Gastroesophageal sphincter (tissue), 4 donors: ENCODE measurements at regions not wholly inside any gene's neighbourhood (a gene's known extent, or its start where the extent isn't known, plus 50 kb on each side); places are given as distances from the start of the nearest gene placed in this dataset.

ENCODE experiments used
- ATAC-seq: fragments of 150-250 bp; one replicate; pipeline ENCODE4 v1.9.1; 2016; ENCODE audit warnings: mild to moderate bottlenecking, moderate library complexity
- H3K27ac ChIP-seq, 4 donors: fragments of 200-600 bp; sonication (generic) in 3 of 4; 1 replicate in 3 of 4; 2 replicates in 1 of 4; pipeline ENCODE4 v1.5.1; 2016 to 2019
- H3K27me3 ChIP-seq: fragments of 200-600 bp; sonication (generic); one replicate; pipeline ENCODE4 v1.5.1; 2019
- H3K36me3 ChIP-seq, 2 donors: fragments of 200-600 bp; sonication (generic); one replicate each; pipeline ENCODE4 v1.5.1; 2019; ENCODE audit warnings: control low read depth in 1 of 2
- H3K4me1 ChIP-seq, 3 donors: fragments of 200-600 bp; sonication (generic); 1 replicate in 2 of 3; 2 replicates in 1 of 3; pipeline ENCODE4 v1.5.1; 2016 to 2019; ENCODE audit warnings: control low read depth in 2 of 3
- H3K4me3 ChIP-seq, 2 donors: fragments of 200-600 bp; sonication (generic); one replicate each; pipeline ENCODE4 v1.5.1; 2019; ENCODE audit warnings: mild to moderate bottlenecking in 1 of 2, moderate library complexity in 1 of 2
- H3K9me3 ChIP-seq, 3 donors: fragments of 200-600 bp; sonication (generic); one replicate each; pipeline ENCODE4 v1.5.1; 2017 to 2019; ENCODE audit warnings: control low read depth in 2 of 3
- EP300 ChIP-seq: sonication (generic); formaldehyde crosslinking; IDR thresholded peaks from one replicate; pipeline ENCODE4 v1.6.1; 2017; ENCODE audit warnings: antibody characterized with exemption, mild to moderate bottlenecking
- POLR2A ChIP-seq, 2 donors: fragments of 450-650 bp; IDR thresholded peaks; one replicate each; pipeline ENCODE4 v1.6.1; 2017; ENCODE audit warnings: antibody characterized with exemption in 2 of 2, mild to moderate bottlenecking in 2 of 2, moderate library complexity in 1 of 2
- POLR2AphosphoS5 ChIP-seq: sonication (generic); formaldehyde crosslinking; IDR thresholded peaks from one replicate; pipeline ENCODE4 v1.6.1; 2017; ENCODE audit warnings: antibody characterized with exemption
- WGBS, 2 donors: methylation state at CpG; one replicate each; pipeline ENCODE4 v1.1.5; 2018; ENCODE audit warnings: low coverage in 1 of 2; 5-methylcytosine and 5-hydroxymethylcytosine counted together
- TF ChIP-seq, protein P1 (sequence below), 4 experiments: fragments of 200-600 bp in 2 of 4; fragments of 450-650 bp in 2 of 4; sonication (generic) in 1 of 4; IDR thresholded peaks; one replicate each; pipeline ENCODE4 v1.5.1; 2017 to 2019; ENCODE audit warnings: antibody characterized with exemption in 4 of 4, mild to moderate bottlenecking in 2 of 4, moderate library complexity in 2 of 4

DNA sequence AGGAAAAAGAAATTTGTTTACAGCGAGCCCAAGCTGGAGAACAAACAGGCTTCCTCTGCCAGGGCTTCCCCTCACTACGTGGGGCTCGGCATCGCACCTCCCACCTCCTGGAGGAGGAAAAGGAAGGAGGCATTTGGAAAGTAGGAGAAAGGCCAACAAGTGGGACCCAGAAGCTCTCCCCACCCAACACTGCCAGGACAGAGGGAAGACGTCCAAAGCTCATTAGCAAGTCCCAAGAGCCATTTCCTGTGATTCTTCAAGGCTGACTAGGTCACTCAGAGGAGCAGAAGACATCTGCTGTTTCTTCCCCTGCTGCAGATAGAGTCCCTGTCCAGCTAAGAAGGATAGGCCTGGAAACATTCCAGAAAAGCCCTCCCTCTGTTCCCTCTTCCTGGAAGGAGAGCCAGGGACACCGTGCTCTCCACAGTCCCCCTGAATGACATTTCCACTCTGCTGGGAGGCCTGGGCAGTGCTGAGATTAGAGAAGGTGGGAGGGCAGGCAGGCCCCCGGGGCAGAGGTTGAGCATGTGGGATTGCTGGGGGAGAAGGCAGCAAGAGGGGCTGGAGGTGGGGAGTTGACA, 57.0 kb upstream of the NEURL1B start:
- peak; percentile 76 for ATAC-seq
- Histone ChIP-seq H3K4me3 (no peak overlapping the region), H3K27ac (peak overlapping the region in 3 of 4 donors; percentile 78 to 82 (median 78)), H3K4me1 (peaks cover 0 to 47% (median 12%) of the 10 kb centered on the region in 3 donors), H3K9me3 (no peaks in the 10 kb centered on the region), H3K27me3 (no peaks in the 10 kb centered on the region), H3K36me3 (no peaks in the 10 kb centered on the region)
- TF ChIP-seq EP300 (no peak), POLR2AphosphoS5 (peak; percentile 61), POLR2A (IDR thresholded peaks at IDR 0.05) (no peak)
- TF ChIP-seq, protein P1, sequence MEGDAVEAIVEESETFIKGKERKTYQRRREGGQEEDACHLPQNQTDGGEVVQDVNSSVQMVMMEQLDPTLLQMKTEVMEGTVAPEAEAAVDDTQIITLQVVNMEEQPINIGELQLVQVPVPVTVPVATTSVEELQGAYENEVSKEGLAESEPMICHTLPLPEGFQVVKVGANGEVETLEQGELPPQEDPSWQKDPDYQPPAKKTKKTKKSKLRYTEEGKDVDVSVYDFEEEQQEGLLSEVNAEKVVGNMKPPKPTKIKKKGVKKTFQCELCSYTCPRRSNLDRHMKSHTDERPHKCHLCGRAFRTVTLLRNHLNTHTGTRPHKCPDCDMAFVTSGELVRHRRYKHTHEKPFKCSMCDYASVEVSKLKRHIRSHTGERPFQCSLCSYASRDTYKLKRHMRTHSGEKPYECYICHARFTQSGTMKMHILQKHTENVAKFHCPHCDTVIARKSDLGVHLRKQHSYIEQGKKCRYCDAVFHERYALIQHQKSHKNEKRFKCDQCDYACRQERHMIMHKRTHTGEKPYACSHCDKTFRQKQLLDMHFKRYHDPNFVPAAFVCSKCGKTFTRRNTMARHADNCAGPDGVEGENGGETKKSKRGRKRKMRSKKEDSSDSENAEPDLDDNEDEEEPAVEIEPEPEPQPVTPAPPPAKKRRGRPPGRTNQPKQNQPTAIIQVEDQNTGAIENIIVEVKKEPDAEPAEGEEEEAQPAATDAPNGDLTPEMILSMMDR (IDR thresholded peaks at IDR 0.05): no peak
- WGBS, 2 donors: 20 to 40% methylated on average over 1 of the region's 7 CpGs

DNA sequence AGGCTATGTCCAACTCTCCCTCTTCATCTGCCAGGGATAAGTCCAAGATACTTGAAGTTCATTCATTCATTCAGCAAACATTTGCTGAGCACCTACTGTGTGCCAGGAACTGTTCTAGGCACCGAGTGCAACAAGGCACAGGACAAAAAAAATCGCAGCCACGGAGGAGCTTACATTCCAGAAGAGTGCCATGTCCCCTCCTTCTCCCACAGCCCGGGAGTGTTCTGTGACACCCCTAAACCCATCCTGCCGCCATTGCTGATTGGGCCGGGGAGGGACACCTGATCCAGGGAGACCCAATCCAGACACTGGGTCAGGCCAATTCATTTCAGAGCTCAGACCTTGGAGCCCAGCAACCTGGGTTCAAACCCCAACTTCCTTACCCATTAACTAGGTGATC, 58.1 kb upstream of the NEURL1B start:
- Histone ChIP-seq H3K4me1 (peaks cover 0 to 47% (median 12%) of the 10 kb centered on the region in 3 donors), H3K27ac (peak overlapping the region in 3 of 4 donors; percentile 78 to 82 (median 78)), H3K9me3 (no peaks in the 10 kb centered on the region), H3K36me3 (no peaks in the 10 kb centered on the region), H3K27me3 (no peaks in the 10 kb centered on the region), H3K4me3 (no peak overlapping the region)
- no peak for TF ChIP-seq EP300
- TF ChIP-seq POLR2AphosphoS5: no peak
- TF ChIP-seq, protein P1 (IDR thresholded peaks at IDR 0.05): no peak
- TF ChIP-seq POLR2A (IDR thresholded peaks at IDR 0.05): no peak
- ATAC-seq: no peak
- WGBS, 2 donors: 87 to 96% methylated on average over 3 of the region's 6 CpGs

GRCh38 chr5:172581315-172581714, 59.7 kb upstream of the NEURL1B start:
- H3K36me3 ChIP-seq: no peaks in the 10 kb centered on the region
- H3K9me3 ChIP-seq: no peaks in the 10 kb centered on the region
- TF ChIP-seq EP300 (no peak), POLR2AphosphoS5 (no peak), POLR2A (IDR thresholded peaks at IDR 0.05) (no peak)
- TF ChIP-seq, protein P1 (IDR thresholded peaks at IDR 0.05): no peak
- 67 to 83% methylated on average over 1 of the region's 4 CpGs for WGBS, 2 donors
- H3K27ac ChIP-seq: no peak overlapping the region
- no peaks in the 10 kb centered on the region for H3K27me3 ChIP-seq
- H3K4me3 ChIP-seq: no peak overlapping the region
- no peak for ATAC-seq
- peaks cover 0 to 35% (median 9%) of the 10 kb centered on the region in 3 donors for H3K4me1 ChIP-seq

DNA sequence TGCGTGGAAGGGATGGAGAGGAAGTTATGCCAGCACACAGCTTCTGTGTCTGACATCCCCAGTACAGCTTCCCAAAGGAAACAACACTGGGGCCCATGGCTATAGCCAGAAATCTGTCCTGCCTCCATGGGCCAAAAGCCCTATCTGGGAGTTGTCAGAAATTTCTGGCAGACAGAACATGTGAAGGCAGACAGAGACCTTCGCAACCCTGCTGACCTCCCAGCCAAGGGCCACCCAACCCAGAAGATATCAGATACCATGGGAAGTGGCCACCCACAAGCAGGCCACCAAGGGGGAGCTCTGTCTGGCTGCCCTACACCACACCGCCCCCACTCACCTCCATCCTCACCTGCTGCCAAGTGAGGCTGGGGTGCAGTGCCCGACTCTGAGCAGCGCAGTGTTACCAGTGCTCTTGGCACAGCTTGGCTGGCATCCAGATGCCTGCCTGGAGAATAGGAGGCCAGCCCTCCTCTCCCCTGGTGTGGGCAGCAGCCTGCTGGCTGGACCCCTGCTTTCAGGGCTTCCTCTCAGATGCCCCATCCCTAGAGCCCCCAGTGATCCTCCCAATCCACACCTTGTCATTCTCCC, 61.6 kb upstream of the NEURL1B start:
- H3K27ac ChIP-seq: no peak overlapping the region
- WGBS, 2 donors: 80% methylated on average over 1 of the region's 5 CpGs; no CpG with 5 or more reads in 1 of the 2 donors
- no peaks in the 10 kb centered on the region for H3K36me3 ChIP-seq
- no peaks in the 10 kb centered on the region for H3K9me3 ChIP-seq
- ATAC-seq: no peak
- H3K4me1 ChIP-seq: peaks cover 0 to 40% (median 22%) of the 10 kb centered on the region in 3 donors
- H3K4me3 ChIP-seq: no peak overlapping the region
- TF ChIP-seq EP300: no peak
- TF ChIP-seq POLR2A (IDR thresholded peaks at IDR 0.05): no peak
- TF ChIP-seq, protein P1 (IDR thresholded peaks at IDR 0.05): no peak
- no peak for TF ChIP-seq POLR2AphosphoS5
- H3K27me3 ChIP-seq: no peaks in the 10 kb centered on the region
